HG03064 (cell line): ENCODE measurements at regions not wholly inside any gene's neighbourhood (a gene's known extent, or its start where the extent isn't known, plus 50 kb on each side); places are given as distances from the start of the nearest gene placed in this dataset.
"Not testable (repeated sequence)": the region's sequence is repeated elsewhere in the genome, so short reads cannot be mapped to it uniquely, and the experiment has no call there.

Experiments used
- ATAC-seq: cut with Tn5 transposase; IDR thresholded peaks from one replicate; pipeline ENCODE4 v1.9.1; 2021; ENCODE audit warnings: low read depth; ENCODE audit not compliant: unreplicated experiment

DNA sequence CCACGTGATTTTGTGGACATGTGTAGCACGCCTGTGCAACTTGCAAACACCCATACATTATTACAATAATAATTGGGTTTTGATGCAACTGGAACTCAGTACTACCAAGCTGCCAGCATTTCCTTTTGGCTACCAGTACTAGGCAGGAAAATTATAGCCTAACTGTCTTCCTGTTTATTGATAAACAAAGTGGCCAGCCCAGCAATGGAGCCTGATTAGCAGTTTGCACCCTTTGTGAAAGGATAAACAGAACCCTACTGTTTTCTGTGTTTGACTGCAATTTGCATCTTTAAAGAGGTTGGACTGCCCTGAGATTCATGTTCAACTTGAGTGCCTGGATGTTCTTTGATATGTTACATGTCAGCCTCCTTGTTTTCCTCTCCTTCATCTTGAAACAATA lies 173.9 kb downstream of the ZIC5 start:
- ATAC-seq: no peak

GRCh38 chr13:99796175-99796819 lies 175.3 kb downstream of the ZIC5 start:
- no peak for ATAC-seq

- ATAC-seq: no peak
These were observed 179.3 kb downstream of the ZIC5 start for GRCh38 chr13:99792079-99792921.

DNA sequence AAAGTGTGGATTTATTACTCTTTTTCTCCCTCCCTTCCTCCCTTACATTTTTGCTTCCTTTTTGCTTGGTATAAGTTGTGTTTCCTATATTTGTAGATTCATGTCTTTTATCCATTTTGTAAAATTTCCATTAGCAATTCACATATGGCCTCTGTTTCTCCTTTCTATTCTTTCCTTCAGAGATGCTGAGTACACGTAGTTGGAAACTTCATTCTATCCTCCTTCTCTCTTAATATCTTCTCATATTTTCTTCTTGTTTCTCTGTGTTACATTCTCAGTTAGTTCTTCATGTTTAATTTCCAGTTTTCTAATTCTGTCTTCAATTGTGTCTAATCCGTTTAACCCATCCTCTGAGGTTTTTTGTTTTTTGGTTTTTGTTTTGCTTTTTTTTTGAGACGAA lies 188.9 kb downstream of the ZIC5 start:
- no peak for ATAC-seq

- no peak for ATAC-seq
These were observed 193.1 kb downstream of the ZIC5 start for GRCh38 chr13:99778500-99778899.

DNA sequence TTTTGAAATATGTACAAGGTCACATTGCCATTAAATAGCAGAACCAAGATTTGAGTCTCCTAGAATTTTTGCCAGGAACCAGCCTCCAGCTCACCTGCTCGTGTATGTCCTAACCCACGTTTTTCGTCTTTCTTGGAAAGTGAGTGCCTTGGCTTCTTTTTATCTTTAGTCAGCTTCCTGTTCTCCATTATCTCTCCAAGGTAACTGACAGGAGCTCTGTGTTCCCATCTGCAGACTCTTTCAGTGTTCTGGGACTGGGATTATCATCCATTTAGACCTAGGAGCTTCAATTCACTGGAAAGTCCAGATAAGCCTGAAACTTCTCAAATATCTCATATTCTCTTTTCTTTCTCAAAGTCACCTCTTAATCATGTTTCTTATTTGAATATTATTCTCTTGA lies 193.7 kb downstream of the ZIC5 start:
- no peak for ATAC-seq

GRCh38 chr13:99774644-99775043 lies 196.9 kb downstream of the ZIC5 start:
- no peak for ATAC-seq

DNA sequence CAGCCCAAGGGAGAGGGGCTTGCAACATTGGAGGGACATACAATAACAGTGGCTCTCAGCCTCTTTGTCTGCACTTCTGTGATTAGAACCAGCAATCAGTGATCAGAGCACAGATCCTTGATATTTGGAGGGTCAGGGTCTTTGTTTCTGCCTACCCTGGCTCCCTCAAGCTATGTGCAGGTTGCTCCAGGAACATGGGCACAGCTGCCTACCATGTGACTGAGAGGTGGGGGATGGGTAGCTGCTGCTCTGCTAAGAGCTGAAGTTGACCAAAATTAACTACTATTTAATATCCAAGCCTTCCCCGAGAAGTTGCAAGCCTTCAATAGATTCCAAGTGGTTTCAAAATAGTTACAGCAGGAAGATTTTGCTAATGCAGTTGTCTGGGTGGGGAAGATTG lies 202.6 kb downstream of the ZIC5 start:
- no peak for ATAC-seq

DNA sequence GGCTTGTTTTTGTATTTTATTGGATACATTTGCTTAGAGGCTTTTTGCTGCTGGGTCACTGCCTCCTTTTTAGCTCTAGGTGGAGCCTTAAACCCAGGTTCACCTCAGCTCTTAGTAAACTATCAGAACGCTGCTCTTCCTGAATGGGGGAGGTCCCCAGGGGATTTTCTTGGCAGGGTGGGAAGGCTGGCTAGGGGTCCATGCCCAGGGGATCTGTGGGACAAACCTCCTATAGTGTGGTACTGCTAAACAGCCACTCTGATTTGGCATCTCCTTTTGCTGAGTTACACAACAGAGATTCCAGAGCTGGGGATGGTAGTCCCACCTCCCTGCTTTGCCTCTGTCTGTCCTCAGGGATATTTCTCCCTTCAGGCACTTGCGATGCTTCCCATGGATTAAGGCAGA lies 204.9 kb downstream of the ZIC5 start:
- ATAC-seq: no peak

GRCh38 chr13:99765869-99766268 lies 205.7 kb downstream of the ZIC5 start:
- no peak for ATAC-seq

GRCh38 chr13:99760456-99760855 lies 211.1 kb downstream of the ZIC5 start:
- no peak for ATAC-seq

DNA sequence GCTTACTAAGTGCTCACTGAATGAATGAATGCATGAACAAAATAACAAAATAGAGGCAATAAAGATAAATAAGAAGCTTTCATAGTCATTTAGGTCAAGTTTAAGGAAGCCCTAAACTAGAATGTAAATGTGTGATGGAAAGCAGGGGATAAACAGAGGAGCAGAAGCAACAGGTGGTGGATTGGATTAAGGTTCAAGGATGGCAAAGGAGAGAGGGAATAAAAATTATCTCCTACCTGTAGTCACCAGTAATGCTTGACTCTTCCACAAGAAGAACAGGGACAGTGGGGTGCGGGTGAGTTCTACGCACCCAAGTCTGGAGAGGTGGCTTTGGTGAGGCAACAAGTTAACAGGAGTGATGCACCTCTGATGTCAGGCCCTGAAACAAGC lies 212.4 kb downstream of the ZIC5 start:
- ATAC-seq: no peak

- no peak for ATAC-seq
These were observed 213.0 kb downstream of the ZIC5 start for GRCh38 chr13:99758460-99759162.

DNA sequence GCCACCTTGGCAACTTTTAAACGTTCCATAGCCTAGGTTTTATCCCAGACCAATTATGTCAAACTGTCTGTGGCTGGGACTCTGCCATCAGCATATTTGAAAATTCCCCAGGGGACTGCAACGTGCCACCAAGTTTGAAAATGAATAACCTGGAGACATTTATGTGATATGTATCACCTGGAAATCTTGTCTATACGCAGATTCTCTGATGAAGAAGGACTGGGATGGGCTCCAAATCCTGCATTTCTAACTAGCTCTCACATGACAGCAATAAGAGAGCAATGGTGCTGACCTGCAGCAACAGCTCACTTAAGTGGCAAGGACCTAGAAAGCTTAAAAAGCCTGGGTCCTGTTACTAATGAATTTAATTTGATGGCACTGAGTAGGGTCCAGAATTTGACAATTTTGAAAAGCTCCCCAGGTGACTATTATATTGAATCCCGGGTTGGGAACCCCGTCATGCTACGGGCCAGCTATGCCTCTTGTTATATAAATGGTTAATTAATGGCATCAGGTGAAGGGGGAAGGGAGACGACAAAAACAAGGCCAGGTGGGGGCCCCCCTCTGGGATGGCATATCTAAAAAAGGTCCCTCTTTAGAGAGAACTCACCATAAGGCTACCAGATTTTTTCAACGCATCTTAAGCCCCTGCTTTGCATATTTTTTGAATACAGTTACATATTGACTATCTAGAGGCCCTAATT lies 213.7 kb downstream of the ZIC5 start:
- no peak for ATAC-seq

DNA sequence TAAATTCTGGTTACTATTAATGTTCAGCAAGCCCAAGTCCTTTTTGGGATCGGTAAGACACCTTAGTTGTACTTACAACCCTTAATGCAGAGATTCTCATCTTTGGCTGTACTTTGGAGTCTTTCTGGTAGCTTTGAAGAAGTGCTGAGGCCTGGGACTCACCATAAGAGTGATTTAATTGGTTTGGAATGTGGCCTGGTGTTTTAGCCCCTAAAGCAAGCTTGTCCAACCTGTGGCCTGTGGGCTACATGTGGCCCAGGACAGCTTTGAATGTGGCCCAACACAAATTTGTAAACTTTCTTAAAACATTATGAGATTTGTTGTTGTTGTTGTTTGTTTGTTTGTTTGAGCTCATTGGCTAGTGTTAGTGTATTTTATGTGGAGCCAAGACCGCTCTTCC lies 215.3 kb downstream of the ZIC5 start:
- ATAC-seq: no peak

GRCh38 chr13:99754750-99755149 lies 216.8 kb downstream of the ZIC5 start:
- not testable (repeated sequence) for ATAC-seq

DNA sequence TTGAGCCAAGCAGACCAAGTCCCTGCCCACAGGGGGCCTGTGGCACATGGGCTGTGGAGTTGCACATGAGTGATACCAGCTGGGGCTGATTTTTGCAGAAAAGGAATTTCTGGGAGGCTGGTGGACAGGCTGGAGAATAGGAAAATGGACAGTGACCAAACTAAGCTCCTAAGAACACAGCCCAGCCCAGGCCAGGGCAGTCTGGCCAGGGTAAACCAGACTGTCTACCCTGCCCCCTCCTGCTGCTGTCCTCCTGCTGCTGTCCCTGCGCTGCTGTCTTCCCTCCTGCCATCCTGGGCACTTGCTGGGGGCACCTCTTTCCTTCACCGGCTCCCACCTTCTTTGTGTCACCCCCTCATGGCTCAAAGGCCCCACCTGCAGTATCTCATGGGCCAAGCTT lies 219.2 kb downstream of the ZIC5 start:
- ATAC-seq: no peak

DNA sequence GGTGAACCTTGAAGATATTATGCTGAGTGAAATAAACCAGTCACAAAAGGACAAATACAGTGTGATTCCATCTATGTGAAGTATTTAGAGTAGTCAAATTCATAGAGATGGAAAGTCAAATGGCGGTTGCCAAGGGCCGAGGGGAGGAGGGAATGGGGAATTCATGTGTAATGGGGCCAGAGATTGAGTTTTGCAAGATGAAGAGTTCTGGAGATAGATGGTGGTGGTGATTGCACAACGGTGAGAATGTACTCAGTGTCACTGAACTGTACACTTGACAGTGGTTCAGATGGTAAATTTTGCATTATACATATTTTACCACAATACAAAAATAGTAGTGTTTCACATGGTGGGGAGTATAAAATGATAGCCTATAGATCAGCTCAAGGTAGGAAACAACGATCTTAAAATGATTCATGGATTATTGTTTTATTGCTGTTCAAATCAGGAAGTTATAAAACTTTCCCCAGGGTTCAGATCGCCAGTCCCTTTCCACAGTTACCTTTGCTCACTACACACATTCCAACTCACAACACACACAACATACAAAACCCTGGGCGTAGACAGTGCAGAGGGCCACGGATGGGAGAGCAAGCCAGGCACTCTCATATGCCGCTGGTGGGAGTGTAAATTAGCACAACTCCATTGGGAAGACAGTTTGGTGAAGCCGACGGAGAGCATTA lies 219.9 kb downstream of the ZIC5 start:
- ATAC-seq: no peak

- ATAC-seq: no peak
These were observed 220.6 kb downstream of the ZIC5 start for GRCh38 chr13:99750951-99751350.

DNA sequence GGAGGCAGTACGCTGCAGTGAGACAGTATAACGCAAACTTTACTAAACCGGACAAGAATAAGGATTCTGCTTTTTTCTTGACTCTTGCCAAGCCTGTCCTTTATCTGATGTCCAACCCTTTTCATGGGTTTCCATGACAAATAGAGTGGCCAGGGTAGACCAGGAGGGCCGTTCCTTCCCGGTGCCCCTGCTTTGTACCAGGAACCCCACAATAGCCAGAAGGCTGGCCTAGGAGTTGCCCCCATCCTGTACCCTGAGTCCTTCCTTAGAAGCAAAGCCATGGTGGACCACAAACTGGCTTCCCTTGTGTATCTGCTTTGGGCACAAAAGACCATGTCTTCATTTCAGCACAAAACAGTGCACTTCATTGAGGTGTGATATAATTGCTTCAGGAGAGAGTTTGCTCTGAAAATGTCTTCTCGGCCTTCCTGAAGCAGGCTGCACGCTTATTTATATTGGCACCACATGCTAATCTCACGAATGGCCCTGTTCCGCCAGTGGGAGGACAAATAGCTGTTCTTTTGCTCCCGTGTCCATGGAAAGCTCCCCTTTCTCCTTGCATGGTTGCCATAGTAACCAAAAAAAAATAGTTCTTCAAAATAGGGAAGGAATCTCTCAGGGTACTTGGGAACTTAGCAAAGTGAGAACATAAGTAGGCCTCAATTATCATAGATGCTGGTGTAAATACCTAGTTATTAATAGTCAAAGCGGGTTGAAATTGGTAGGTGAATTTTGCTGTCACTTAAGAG lies 222.1 kb downstream of the ZIC5 start:
- ATAC-seq: no peak
